ENCODE measurements at regions not wholly inside any gene's neighbourhood (a gene's known extent, or its start where the extent isn't known, plus 50 kb on each side); places are given as distances from the start of the nearest gene placed in this dataset.
A peak's percentile ranks its signal among the peaks of the same experiment; 100 is the strongest.

DNA sequence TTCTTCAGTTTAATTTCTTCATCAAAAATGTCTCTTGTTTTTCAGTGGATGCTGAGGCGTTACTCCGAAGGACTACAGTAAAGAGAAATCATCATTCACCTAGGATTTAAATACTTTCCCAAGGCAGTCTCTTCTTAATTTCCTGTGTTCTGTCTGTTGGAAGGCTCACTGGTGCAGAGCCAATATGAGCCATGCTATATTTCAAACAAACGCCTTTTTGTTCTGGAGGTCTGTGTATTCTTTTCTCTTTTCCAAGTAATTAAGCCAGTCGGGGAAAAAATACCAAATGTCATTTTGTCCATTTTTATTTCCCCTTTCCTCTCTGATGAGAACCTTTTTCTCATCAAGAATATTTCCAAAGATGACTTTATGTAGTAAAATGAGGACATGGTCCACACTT lies 206.5 kb downstream of the RWDD3 start:
- TF ChIP-seq EZH2phosphoT487 (IDR thresholded peaks at IDR 0.05; ENCODE audit: borderline replicate concordance) = no peak
- TF ChIP-seq, protein P1, sequence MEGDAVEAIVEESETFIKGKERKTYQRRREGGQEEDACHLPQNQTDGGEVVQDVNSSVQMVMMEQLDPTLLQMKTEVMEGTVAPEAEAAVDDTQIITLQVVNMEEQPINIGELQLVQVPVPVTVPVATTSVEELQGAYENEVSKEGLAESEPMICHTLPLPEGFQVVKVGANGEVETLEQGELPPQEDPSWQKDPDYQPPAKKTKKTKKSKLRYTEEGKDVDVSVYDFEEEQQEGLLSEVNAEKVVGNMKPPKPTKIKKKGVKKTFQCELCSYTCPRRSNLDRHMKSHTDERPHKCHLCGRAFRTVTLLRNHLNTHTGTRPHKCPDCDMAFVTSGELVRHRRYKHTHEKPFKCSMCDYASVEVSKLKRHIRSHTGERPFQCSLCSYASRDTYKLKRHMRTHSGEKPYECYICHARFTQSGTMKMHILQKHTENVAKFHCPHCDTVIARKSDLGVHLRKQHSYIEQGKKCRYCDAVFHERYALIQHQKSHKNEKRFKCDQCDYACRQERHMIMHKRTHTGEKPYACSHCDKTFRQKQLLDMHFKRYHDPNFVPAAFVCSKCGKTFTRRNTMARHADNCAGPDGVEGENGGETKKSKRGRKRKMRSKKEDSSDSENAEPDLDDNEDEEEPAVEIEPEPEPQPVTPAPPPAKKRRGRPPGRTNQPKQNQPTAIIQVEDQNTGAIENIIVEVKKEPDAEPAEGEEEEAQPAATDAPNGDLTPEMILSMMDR (conservative IDR thresholded peaks at IDR 0.05; ENCODE audit: low read length) = no peak
- Histone ChIP-seq H3F3A (ENCODE audit: low read depth) (no peaks in the 10 kb centered on the region), H3K4me1 (ENCODE audit: insufficient read depth, low read length, poor library complexity, severe bottlenecking) (no peaks in the 10 kb centered on the region)

DNA sequence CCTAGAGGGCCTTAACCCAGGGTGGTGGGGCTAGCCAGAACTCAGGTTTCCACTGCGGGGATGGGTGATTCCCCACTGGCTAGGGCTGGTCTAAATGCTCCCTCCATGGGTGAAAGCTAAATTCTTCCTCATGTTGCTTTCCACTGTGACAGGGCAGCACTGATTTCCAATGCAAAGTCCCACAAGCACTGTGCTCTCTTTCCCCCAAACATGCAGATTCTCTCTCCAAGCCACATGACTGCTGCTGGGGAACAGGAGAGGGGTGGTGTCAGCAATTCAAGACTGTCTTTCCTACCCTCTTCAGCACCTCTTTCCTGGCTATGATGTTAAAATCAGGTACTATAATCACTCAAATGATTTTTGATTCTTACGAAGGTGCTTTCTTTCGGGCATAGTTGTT lies 215.5 kb downstream of the RWDD3 start:
- Histone ChIP-seq H3K27me3 (ENCODE audit: insufficient read depth, low read length, poor library complexity, severe bottlenecking) (no peaks in the 10 kb centered on the region), H3K79me2 (ENCODE audit: insufficient read depth, low read length) (no peaks in the 10 kb centered on the region), H3K9me3 (ENCODE audit: insufficient read depth, low read depth, low read length) (no peaks in the 10 kb centered on the region), H3K4me2 (ENCODE audit: low read depth, low read length, poor library complexity, severe bottlenecking) (no peak overlapping the region), H3K9me2 (replicated peaks; ENCODE audit: low read depth, low read length) (no peaks in the 10 kb centered on the region), H4K20me1 (ENCODE audit: insufficient read depth, low read length, poor library complexity, severe bottlenecking) (no peaks in the 10 kb centered on the region), H3F3A (ENCODE audit: low read depth) (no peaks in the 10 kb centered on the region), H2AFZ (ENCODE audit: low read length) (no peak overlapping the region), H3K4me1 (ENCODE audit: insufficient read depth, low read length, poor library complexity, severe bottlenecking) (no peaks in the 10 kb centered on the region), H3K4me3 (ENCODE audit: low read length, poor library complexity, severe bottlenecking) (no peak overlapping the region), H3K36me3 (ENCODE audit: insufficient read depth, low read length) (no peaks in the 10 kb centered on the region), H3K9ac (ENCODE audit: low read depth, low read length, poor library complexity, severe bottlenecking) (no peak overlapping the region)
- no peak for TF ChIP-seq EZH2phosphoT487 (IDR thresholded peaks at IDR 0.05; ENCODE audit: borderline replicate concordance)
- TF ChIP-seq, protein P1 (conservative IDR thresholded peaks at IDR 0.05; ENCODE audit: low read length) = no peak

More for the DNA sequence above, 206.5 kb downstream of the RWDD3 start:
- H4K20me1 ChIP-seq (ENCODE audit: insufficient read depth, low read length, poor library complexity, severe bottlenecking) = no peaks in the 10 kb centered on the region
- no peaks in the 10 kb centered on the region for H3K27me3 ChIP-seq (ENCODE audit: insufficient read depth, low read length, poor library complexity, severe bottlenecking)
- H3K4me2 ChIP-seq (ENCODE audit: low read depth, low read length, poor library complexity, severe bottlenecking) = no peak overlapping the region
- H3K4me3 ChIP-seq (ENCODE audit: low read length, poor library complexity, severe bottlenecking) = no peak overlapping the region
- no peaks in the 10 kb centered on the region for H3K36me3 ChIP-seq (ENCODE audit: insufficient read depth, low read length)
- H2AFZ ChIP-seq (ENCODE audit: low read length) = no peak overlapping the region
- no peaks in the 10 kb centered on the region for H3K9me2 ChIP-seq (replicated peaks; ENCODE audit: low read depth, low read length)
- H3K9ac ChIP-seq (ENCODE audit: low read depth, low read length, poor library complexity, severe bottlenecking) = no peak overlapping the region
- H3K9me3 ChIP-seq (ENCODE audit: insufficient read depth, low read depth, low read length) = no peaks in the 10 kb centered on the region
- H3K79me2 ChIP-seq (ENCODE audit: insufficient read depth, low read length) = no peaks in the 10 kb centered on the region

DNA sequence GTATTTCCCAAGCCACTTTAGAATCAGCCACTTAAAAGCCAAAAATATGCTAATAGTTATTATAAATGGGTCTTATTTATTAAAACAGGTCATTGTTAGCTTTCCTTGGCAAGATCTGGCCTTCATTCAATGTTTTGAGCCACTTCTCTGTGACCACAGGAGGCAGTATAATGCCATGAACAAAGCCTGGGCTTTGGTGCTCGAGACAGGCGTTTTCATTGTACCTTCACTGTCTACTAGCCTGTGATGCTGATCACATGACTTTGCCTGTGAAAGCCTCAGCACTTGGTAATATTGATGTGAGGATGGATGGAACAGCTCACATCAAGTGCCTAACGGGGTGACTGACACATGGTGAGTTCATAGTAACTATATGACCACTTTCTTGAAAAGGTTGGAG lies 217.0 kb downstream of the RWDD3 start:
- H3F3A ChIP-seq (ENCODE audit: low read depth) = no peaks in the 10 kb centered on the region
- H3K9me3 ChIP-seq (ENCODE audit: insufficient read depth, low read depth, low read length) = no peaks in the 10 kb centered on the region
- H3K27me3 ChIP-seq (ENCODE audit: insufficient read depth, low read length, poor library complexity, severe bottlenecking) = no peaks in the 10 kb centered on the region
- no peaks in the 10 kb centered on the region for H3K79me2 ChIP-seq (ENCODE audit: insufficient read depth, low read length)
- no peaks in the 10 kb centered on the region for H3K4me1 ChIP-seq (ENCODE audit: insufficient read depth, low read length, poor library complexity, severe bottlenecking)
- no peak overlapping the region for H3K9ac ChIP-seq (ENCODE audit: low read depth, low read length, poor library complexity, severe bottlenecking)
- no peak for TF ChIP-seq EZH2phosphoT487 (IDR thresholded peaks at IDR 0.05; ENCODE audit: borderline replicate concordance)
- TF ChIP-seq, protein P1 (conservative IDR thresholded peaks at IDR 0.05; ENCODE audit: low read length) = 0 out of 2 replicates have a peak, but pooled peaks have one; percentile 18
- H3K9me2 ChIP-seq (replicated peaks; ENCODE audit: low read depth, low read length) = no peaks in the 10 kb centered on the region
- no peaks in the 10 kb centered on the region for H4K20me1 ChIP-seq (ENCODE audit: insufficient read depth, low read length, poor library complexity, severe bottlenecking)
- no peak overlapping the region for H3K4me2 ChIP-seq (ENCODE audit: low read depth, low read length, poor library complexity, severe bottlenecking)
- no peaks in the 10 kb centered on the region for H3K36me3 ChIP-seq (ENCODE audit: insufficient read depth, low read length)
- H3K4me3 ChIP-seq (ENCODE audit: low read length, poor library complexity, severe bottlenecking) = no peak overlapping the region
- no peak overlapping the region for H2AFZ ChIP-seq (ENCODE audit: low read length)
